GM21367 (cell line): ENCODE measurements at regions not wholly inside any gene's neighbourhood (a gene's known extent, or its start where the extent isn't known, plus 50 kb on each side); places are given as distances from the start of the nearest gene placed in this dataset.

Experiments used
- ATAC-seq: cut with Tn5 transposase; IDR thresholded peaks from one replicate; pipeline ENCODE4 v1.9.1; 2021; ENCODE audit not compliant: unreplicated experiment

- ATAC-seq: no peak
These were observed 492.7 kb downstream of the RASEF start for GRCh38 chr9:82570226-82570625.

GRCh38 chr9:82571540-82571939, 491.4 kb downstream of the RASEF start:
- no peak for ATAC-seq

GRCh38 chr9:82572146-82572545, 490.8 kb downstream of the RASEF start:
- no peak for ATAC-seq

GRCh38 chr9:82574911-82575310, 488.0 kb downstream of the RASEF start:
- ATAC-seq: no peak

DNA sequence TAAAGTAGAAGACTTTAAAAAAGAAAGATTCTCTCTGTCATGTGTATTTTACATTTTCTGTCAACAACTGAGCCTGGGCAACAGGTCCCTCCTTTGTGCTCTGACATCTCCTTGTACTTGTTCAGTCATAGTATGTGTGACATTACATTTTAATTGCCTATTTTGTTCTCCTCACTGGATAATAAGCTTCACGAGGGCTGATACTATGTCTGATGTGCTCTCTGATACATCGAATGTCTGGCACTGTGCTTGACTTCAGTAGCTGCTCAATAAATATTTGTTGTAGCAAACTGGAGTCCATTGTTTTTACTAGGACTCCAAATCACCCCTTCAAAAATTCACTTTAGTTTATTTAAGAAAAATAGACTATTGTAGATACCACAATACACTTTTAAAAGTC, 482.0 kb downstream of the RASEF start:
- ATAC-seq: no peak

GRCh38 chr9:82581516-82581915, 481.4 kb downstream of the RASEF start:
- ATAC-seq: no peak

- ATAC-seq: no peak
These were observed 481.0 kb downstream of the RASEF start for GRCh38 chr9:82581935-82582334.

DNA sequence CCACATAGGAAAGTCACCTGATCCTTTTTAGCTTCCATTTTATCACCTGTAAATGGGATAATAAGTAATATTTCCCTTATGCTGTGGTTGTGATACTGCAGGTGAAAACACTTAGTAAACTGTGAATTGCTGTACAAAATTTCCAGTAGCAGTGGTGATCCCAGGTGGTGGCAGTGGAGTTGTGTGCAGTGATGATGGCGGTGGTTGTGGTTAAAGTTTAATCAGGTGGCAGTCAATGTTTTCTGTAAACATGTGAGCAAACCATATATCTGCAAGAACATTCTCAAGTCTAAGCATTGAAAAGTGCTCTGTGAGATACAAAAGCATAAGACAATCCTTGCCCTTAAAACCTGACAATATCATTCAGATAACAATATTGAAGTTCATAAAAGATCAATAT, 480.2 kb downstream of the RASEF start:
- ATAC-seq: no peak

GRCh38 chr9:82583524-82583923, 479.4 kb downstream of the RASEF start:
- ATAC-seq: no peak

DNA sequence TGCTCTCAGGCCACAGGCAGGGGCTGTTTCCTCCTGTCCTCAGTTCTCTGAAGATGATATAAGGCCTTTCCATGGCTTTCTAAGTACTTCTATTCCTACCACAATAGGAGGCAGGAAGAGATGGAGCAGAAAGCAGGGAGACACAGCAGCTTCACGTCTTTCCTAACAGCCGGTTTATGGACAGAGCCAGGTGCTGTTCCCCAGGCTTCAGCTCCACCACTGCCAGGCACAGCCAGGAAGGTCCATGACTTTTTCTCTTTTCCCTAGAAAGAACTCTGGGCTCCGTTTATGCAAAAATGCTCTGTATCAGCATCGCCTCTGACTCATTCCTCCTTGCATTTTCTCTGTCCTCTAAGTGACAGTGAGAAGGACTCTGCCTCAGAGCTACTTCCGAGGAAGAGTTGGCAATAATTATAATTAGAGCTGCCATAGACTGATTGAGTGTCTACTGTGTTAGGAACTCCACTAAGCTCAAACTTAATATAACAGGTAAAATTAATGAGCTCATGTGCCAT, 478.5 kb downstream of the RASEF start:
- no peak for ATAC-seq

GRCh38 chr9:82586918-82587356, 476.0 kb downstream of the RASEF start:
- no peak for ATAC-seq

GRCh38 chr9:82588301-82589180, 474.4 kb downstream of the RASEF start:
- ATAC-seq: no peak

DNA sequence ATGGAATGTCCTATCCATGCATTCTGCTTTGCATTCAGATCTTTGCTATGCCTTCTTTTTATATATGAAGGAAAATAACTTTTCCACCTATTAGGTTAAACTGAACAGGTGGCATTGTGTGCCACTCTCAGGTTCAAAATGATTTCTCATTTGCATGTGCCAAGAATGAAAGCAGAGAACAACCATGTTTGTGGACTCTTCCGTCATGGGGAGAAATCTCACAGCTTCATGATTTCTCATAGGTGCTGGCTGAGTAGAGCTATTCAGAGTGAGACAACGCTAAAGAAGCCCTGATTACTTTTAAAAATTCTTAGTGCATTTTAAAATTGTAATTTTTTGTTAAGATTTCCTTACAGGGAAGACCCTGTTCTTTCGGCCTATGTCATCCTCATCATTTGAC, 472.1 kb downstream of the RASEF start:
- ATAC-seq: no peak

- no peak for ATAC-seq
These were observed 469.4 kb downstream of the RASEF start for GRCh38 chr9:82593501-82593900.

- no peak for ATAC-seq
These were observed 465.4 kb downstream of the RASEF start for GRCh38 chr9:82597241-82598203.

- ATAC-seq: no peak
These were observed 464.5 kb downstream of the RASEF start for GRCh38 chr9:82598241-82599039.

DNA sequence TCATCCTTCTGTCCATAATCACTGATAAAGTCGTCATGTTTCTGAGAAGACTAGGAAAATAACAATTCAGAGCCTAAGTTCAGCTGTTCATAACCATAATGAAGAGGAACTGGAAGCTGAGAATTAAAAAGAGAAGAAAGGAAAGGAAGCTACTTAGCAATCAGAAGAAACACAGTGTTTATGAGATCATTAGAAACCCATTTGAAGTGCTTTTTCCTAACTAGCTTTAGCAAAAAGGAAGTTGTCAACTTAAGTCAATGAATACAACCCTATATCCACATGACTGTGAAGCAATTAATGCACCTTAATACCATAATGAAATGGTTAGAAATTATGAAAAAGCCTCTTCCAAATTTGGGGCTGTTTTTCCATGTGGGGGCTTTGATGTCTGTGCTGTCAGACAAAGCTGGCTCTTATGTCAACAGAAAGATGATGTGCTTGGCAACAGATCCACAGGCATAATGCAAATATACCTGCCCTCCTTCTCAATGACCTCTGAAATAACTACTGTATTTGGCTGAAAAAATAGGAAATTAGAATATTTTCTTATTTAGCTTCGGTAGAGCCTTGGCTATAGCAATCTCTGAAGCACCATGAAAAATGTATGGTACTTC, 463.5 kb downstream of the RASEF start:
- ATAC-seq: no peak

DNA sequence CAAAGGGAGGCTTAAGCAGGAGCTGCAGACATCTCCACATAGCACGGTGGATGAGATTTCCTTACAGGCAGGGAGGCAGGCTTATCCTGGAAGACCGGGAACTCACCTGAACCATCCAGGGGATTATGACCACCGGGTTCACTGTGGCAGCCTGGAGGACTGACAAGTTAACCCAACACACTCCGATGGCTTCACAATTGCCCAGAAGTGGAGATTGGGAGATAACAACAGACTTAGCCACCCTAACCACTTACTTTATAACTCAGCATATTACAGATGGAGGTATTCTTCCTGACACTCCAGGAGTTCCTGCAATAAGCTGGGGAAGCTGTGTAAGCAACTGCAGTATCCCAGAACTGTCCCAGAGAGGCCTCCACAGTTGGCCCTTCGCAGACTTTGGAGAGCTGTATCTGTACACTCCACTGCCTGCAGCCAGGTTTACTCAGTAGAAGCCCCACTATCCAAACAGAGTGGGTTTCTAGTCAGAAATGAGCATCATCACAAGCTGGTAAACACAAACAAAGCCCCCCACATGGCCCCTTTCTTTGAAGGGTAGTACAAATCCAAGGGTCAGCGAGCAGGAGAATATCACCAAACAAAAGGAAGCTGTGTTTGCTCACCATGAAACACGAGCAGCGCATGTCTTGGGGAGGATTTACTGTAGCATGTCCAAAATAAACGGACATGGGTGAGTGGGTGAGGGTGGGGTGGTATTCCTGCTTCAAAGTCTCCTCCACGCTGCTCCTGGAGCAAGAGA, 462.2 kb downstream of the RASEF start:
- no peak for ATAC-seq

GRCh38 chr9:82601293-82601771, 461.6 kb downstream of the RASEF start:
- ATAC-seq: no peak
